ENCODE measurements at regions not wholly inside any gene's neighbourhood (a gene's known extent, or its start where the extent isn't known, plus 50 kb on each side); places are given as distances from the start of the nearest gene placed in this dataset.
A peak's percentile ranks its signal among the peaks of the same experiment; 100 is the strongest.
"Not testable (repeated sequence)": the region's sequence is repeated elsewhere in the genome, so short reads cannot be mapped to it uniquely, and the experiment has no call there.

GRCh38 chr15:81723113-81723651, 322.6 kb downstream of the MEX3B start:
- peak; percentile 6 for DNase-seq (ENCODE audit: low read depth)

GRCh38 chr15:81716468-81716867, 329.4 kb downstream of the MEX3B start:
- DNase-seq (ENCODE audit: low read depth) = not testable (repeated sequence)

GRCh38 chr15:81710328-81710727, 335.5 kb downstream of the MEX3B start:
- DNase-seq (ENCODE audit: low read depth) = no peak

GRCh38 chr15:81706816-81707346, 332.9 kb upstream of the TMC3 start:
- not testable (repeated sequence) for DNase-seq (ENCODE audit: low read depth)

- not testable (repeated sequence) for DNase-seq (ENCODE audit: low read depth)
Observed at GRCh38 chr15:81705727-81706126, 331.7 kb upstream of the TMC3 start.

- no peak for DNase-seq (ENCODE audit: low read depth)
Observed at GRCh38 chr15:81686021-81686420, 312.0 kb upstream of the TMC3 start.

GRCh38 chr15:81685237-81685636, 311.2 kb upstream of the TMC3 start:
- no peak for DNase-seq (ENCODE audit: low read depth)

- no peak for DNase-seq (ENCODE audit: low read depth)
Observed at GRCh38 chr15:81680829-81681228, 306.8 kb upstream of the TMC3 start.

- no peak for DNase-seq (ENCODE audit: low read depth)
Observed at GRCh38 chr15:81666839-81667238, 292.8 kb upstream of the TMC3 start.

- no peak for DNase-seq (ENCODE audit: low read depth)
Observed at GRCh38 chr15:81660976-81661375, 287.0 kb upstream of the TMC3 start.

- no peak for DNase-seq (ENCODE audit: low read depth)
Observed at GRCh38 chr15:81653259-81653658, 279.2 kb upstream of the TMC3 start.

GRCh38 chr15:81645470-81645869, 271.5 kb upstream of the TMC3 start:
- no peak for DNase-seq (ENCODE audit: low read depth)

GRCh38 chr15:81643771-81644170, 269.8 kb upstream of the TMC3 start:
- DNase-seq (ENCODE audit: low read depth) = no peak

- DNase-seq (ENCODE audit: low read depth) = peak; percentile 62
Observed at GRCh38 chr15:81642451-81642990, 268.5 kb upstream of the TMC3 start.

- DNase-seq (ENCODE audit: low read depth) = not testable (repeated sequence)
Observed at GRCh38 chr15:81636064-81636463, 262.1 kb upstream of the TMC3 start.

GRCh38 chr15:81633889-81634288, 259.9 kb upstream of the TMC3 start:
- DNase-seq (ENCODE audit: low read depth) = no peak

- no peak for DNase-seq (ENCODE audit: low read depth)
Observed at GRCh38 chr15:81625896-81626295, 251.9 kb upstream of the TMC3 start.

GRCh38 chr15:81619002-81619401, 245.0 kb upstream of the TMC3 start:
- no peak for DNase-seq (ENCODE audit: low read depth)

- DNase-seq (ENCODE audit: low read depth) = no peak
Observed at GRCh38 chr15:81612631-81613030, 238.6 kb upstream of the TMC3 start.

GRCh38 chr15:81611679-81612078, 237.7 kb upstream of the TMC3 start:
- no peak for DNase-seq (ENCODE audit: low read depth)

GRCh38 chr15:81608309-81608829, 234.4 kb upstream of the TMC3 start:
- no peak for DNase-seq (ENCODE audit: low read depth)

GRCh38 chr15:81604713-81605112, 230.7 kb upstream of the TMC3 start:
- DNase-seq (ENCODE audit: low read depth) = no peak

- no peak for DNase-seq (ENCODE audit: low read depth)
Observed at GRCh38 chr15:81596159-81596865, 222.3 kb upstream of the TMC3 start.

Measured in fibroblast of the conjunctiva (primary cell).